OCI-LY1 (cell line): ENCODE measurements at regions not wholly inside any gene's neighbourhood (a gene's known extent, or its start where the extent isn't known, plus 50 kb on each side); places are given as distances from the start of the nearest gene placed in this dataset.

Experiments
- H2AFZ ChIP-seq: fragments of 200-600 bp; sonication (generic), shearing (Covaris generic); 2 replicates; pipeline ENCODE4 v1.6.0; 2014; ENCODE audit warnings: antibody characterized with exemption, mild to moderate bottlenecking, low read length
- H3F3A ChIP-seq: fragments of 200-600 bp; sonication (generic), shearing (Covaris generic); 2 replicates; pipeline ENCODE4 v1.6.0; 2014; ENCODE audit warnings: mild to moderate bottlenecking, antibody characterized with exemption, low read length, moderate library complexity; ENCODE audit not compliant: insufficient read depth
- H3K27ac ChIP-seq: fragments of 200-600 bp; sonication (generic); 2 replicates; pipeline ENCODE4 v1.5.1; 2014; ENCODE audit warnings: low read length, mixed run types, mild to moderate bottlenecking, low read depth; ENCODE audit not compliant: poor library complexity, severe bottlenecking
- H3K27me3 ChIP-seq: fragments of 200-600 bp; sonication (generic); 2 replicates; pipeline ENCODE4 v1.6.0; 2014; ENCODE audit warnings: antibody characterized with exemption, mild to moderate bottlenecking, low read length, moderate library complexity; ENCODE audit not compliant: insufficient read depth
- H3K36me3 ChIP-seq: fragments of 200-600 bp; sonication (generic); 2 replicates; pipeline ENCODE4 v1.6.1; 2014; ENCODE audit warnings: mild to moderate bottlenecking, antibody characterized with exemption, low read length, moderate library complexity, mixed read lengths; ENCODE audit not compliant: insufficient read depth
- H3K4me1 ChIP-seq: fragments of 200-600 bp; sonication (generic); 2 replicates; pipeline ENCODE4 v1.5.1; 2014; ENCODE audit warnings: mild to moderate bottlenecking, low read length, moderate library complexity; ENCODE audit not compliant: insufficient read depth, severe bottlenecking
- H3K4me2 ChIP-seq: fragments of 200-600 bp; sonication (generic), shearing (Covaris generic); 2 replicates; pipeline ENCODE4 v1.6.1; 2014; ENCODE audit warnings: low read length
- H3K4me3 ChIP-seq: fragments of 200-600 bp; sonication (generic); 2 replicates; pipeline ENCODE4 v1.5.1; 2014; ENCODE audit warnings: low read length, low read depth, mild to moderate bottlenecking, mixed read lengths; ENCODE audit not compliant: poor library complexity, severe bottlenecking
- H3K79me2 ChIP-seq: fragments of 200-600 bp; shearing (Covaris generic); 2 replicates; pipeline ENCODE4 v1.6.1; 2016; ENCODE audit warnings: mixed run types, low read length, mixed read lengths; ENCODE audit not compliant: insufficient read depth
- H3K9ac ChIP-seq: fragments of 200-600 bp; sonication (generic), shearing (Covaris generic); 2 replicates; pipeline ENCODE4 v1.6.1; 2014; ENCODE audit warnings: mild to moderate bottlenecking, low read length, mixed read lengths
- H3K9me2 ChIP-seq: fragments of 200-600 bp; sonication (generic), shearing (Covaris generic); 2 replicates; pipeline ENCODE4 v1.6.1; 2014; ENCODE audit warnings: low read depth, mild to moderate bottlenecking, low read length, mixed read lengths
- H3K9me3 ChIP-seq: fragments of 200-600 bp; shearing (Covaris generic); 2 replicates; pipeline ENCODE4 v1.6.1; 2014; ENCODE audit warnings: low read length, mixed read lengths
- H4K20me1 ChIP-seq: fragments of 200-600 bp; sonication (generic), shearing (Covaris generic); 2 replicates; pipeline ENCODE4 v1.6.0; 2016; ENCODE audit warnings: mild to moderate bottlenecking, low read length; ENCODE audit not compliant: insufficient read depth
- CTCF ChIP-seq: fragments of 200-600 bp; sonication (generic), shearing (Covaris generic); IDR thresholded peaks from 2 replicates; pipeline ENCODE4 v1.5.1; 2017; ENCODE audit warnings: mild to moderate bottlenecking, antibody characterized with exemption, low read length, moderate library complexity, mixed read lengths
- EZH2 ChIP-seq: fragments of 200-600 bp; sonication (generic), shearing (Covaris generic); IDR thresholded peaks from 2 replicates; pipeline ENCODE4 v1.8.0; 2017; ENCODE audit warnings: borderline replicate concordance, mixed run types, mild to moderate bottlenecking, antibody characterized with exemption, low read length, moderate library complexity, mixed read lengths

DNA sequence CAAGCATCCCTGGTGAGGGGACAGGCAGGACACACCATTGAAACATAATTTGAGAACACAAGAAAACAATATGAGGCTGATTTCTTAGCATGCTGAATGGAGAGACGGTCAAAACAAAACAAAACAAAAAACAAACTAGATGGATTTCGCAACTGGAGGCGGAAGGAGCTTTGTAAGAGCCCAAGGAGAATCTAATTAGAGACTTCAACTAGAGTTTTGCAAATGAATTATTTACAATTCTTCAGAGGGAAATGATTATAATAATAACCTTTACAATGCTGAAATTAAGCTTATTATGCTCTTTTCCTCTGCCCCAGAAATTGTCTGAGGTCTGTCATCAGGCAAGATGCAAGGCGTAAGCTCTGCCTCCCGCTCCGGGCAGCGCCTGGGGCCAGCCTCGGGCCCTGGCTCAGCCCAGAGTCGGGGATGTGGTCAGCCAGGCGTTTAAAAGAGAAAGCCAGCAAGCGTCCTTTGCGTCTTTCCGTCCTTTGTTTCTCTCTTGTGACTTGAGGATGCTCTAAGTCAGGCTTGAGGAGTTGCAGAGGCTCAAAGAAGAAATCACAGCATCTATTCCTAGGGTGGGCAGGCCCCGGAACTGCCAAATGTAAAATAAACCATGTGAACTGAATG lies 139.6 kb downstream of the TWIST2 start:
- TF ChIP-seq EZH2, result no peak
- TF ChIP-seq CTCF, result no peak
- Histone ChIP-seq H3K9me3 (no peaks in the 10 kb centered on the region), H2AFZ (no peak overlapping the region), H3K27ac (no peak overlapping the region), H4K20me1 (no peaks in the 10 kb centered on the region), H3K9ac (no peak overlapping the region), H3K4me1 (no peaks in the 10 kb centered on the region), H3K4me3 (no peak overlapping the region), H3K79me2 (no peaks in the 10 kb centered on the region), H3K9me2 (no peaks in the 10 kb centered on the region), H3K36me3 (no peaks in the 10 kb centered on the region), H3K4me2 (no peak overlapping the region), H3K27me3 (no peaks in the 10 kb centered on the region), H3F3A (no peaks in the 10 kb centered on the region)

DNA sequence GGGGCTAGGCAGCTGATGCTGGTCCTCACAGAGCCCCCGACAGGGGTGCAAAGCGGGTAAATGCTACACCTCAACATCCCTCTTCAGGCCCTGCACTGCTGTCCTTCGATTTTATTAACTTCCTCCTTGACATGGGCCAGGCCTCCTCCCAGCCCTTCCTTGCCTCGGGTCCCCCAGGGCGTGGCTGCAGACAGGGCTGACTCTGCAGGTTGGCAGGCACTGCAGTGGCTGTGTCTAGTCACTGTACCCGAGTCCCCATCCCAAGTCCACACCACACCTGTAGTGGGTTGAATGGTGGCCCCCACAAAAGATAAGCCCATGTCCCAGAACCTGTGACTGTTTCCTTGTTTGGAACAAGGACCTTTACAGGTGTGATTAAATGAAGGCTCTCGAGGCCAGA lies 140.2 kb downstream of the TWIST2 start:
- H3K4me2 ChIP-seq, result no peak overlapping the region
- H3K9me2 ChIP-seq, result no peaks in the 10 kb centered on the region
- H3K9me3 ChIP-seq, result no peaks in the 10 kb centered on the region
- no peak overlapping the region for H2AFZ ChIP-seq
- H3K79me2 ChIP-seq, result no peaks in the 10 kb centered on the region
- no peaks in the 10 kb centered on the region for H3F3A ChIP-seq
- H4K20me1 ChIP-seq, result no peaks in the 10 kb centered on the region
- no peak overlapping the region for H3K4me3 ChIP-seq
- H3K36me3 ChIP-seq, result no peaks in the 10 kb centered on the region
- no peak overlapping the region for H3K27ac ChIP-seq
- no peaks in the 10 kb centered on the region for H3K27me3 ChIP-seq
- H3K4me1 ChIP-seq, result no peaks in the 10 kb centered on the region
- TF ChIP-seq EZH2 (no peak), CTCF (no peak)
- H3K9ac ChIP-seq, result no peak overlapping the region

GRCh38 chr2:238988752-238989151 lies 140.9 kb downstream of the TWIST2 start:
- H2AFZ ChIP-seq, result no peak overlapping the region
- no peak overlapping the region for H3K4me2 ChIP-seq
- no peaks in the 10 kb centered on the region for H3K9me3 ChIP-seq
- no peak overlapping the region for H3K27ac ChIP-seq
- H3K36me3 ChIP-seq, result no peaks in the 10 kb centered on the region
- H3K4me3 ChIP-seq, result no peak overlapping the region
- no peaks in the 10 kb centered on the region for H3K79me2 ChIP-seq
- H3F3A ChIP-seq, result no peaks in the 10 kb centered on the region
- H3K27me3 ChIP-seq, result no peaks in the 10 kb centered on the region
- no peak overlapping the region for H3K9ac ChIP-seq
- no peaks in the 10 kb centered on the region for H3K9me2 ChIP-seq
- H3K4me1 ChIP-seq, result no peaks in the 10 kb centered on the region
- no peaks in the 10 kb centered on the region for H4K20me1 ChIP-seq
- no peak for TF ChIP-seq CTCF
- TF ChIP-seq EZH2, result no peak
